K562 (cell line): ENCODE measurements at regions not wholly inside any gene's neighbourhood (a gene's known extent, or its start where the extent isn't known, plus 50 kb on each side); places are given as distances from the start of the nearest gene placed in this dataset.

ENCODE experiments used
- CHD4 ChIP-seq: fragments of 200-600 bp; sonication (generic); IDR thresholded peaks from 3 replicates; pipeline ENCODE4 v1.6.1; 2012; ENCODE audit warnings: low read depth, mild to moderate bottlenecking, mixed read lengths, low read length, inconsistent platforms; ENCODE audit not compliant: insufficient read depth, insufficient replicate concordance, poor library complexity, severe bottlenecking
- CTCF ChIP-seq, 3 experiments: IDR thresholded peaks in 2 of 3; conservative IDR thresholded peaks in 1 of 3; 2 replicates each; pipeline ENCODE4 v1.5.1; 2011 to 2012; ENCODE audit warnings: low read length in 3 of 3, mild to moderate bottlenecking in 3 of 3, control low read depth in 2 of 3, improper control_type of control experiment in 1 of 3, inconsistent platforms in 1 of 3, low read depth in 1 of 3, mixed read lengths in 1 of 3, moderate library complexity in 1 of 3; ENCODE audit not compliant: insufficient read depth in 2 of 3
- CUX1 ChIP-seq: fragments of 200-800 bp; sonication (Bioruptor generic); IDR thresholded peaks from 2 replicates; pipeline ENCODE4 v1.6.1; 2016; ENCODE audit warnings: missing genetic modification characterization, missing compliant biosample characterization
- E2F5 ChIP-seq: sonication (generic); formaldehyde crosslinking; IDR thresholded peaks from 2 replicates; pipeline ENCODE4 v1.8.0; 2022; ENCODE audit warnings: mild to moderate bottlenecking, missing genetic modification reagents
- EZH2 ChIP-seq: IDR thresholded peaks from 2 replicates; pipeline ENCODE4 v1.6.1; 2012; ENCODE audit warnings: low read depth, mild to moderate bottlenecking, inconsistent platforms, low read length, borderline replicate concordance
- PCBP1 ChIP-seq: fragments of 200-400 bp; formaldehyde crosslinking; IDR thresholded peaks from 2 replicates; pipeline ENCODE4 v1.6.1; 2018; ENCODE audit warnings: mild to moderate bottlenecking, low read depth, low read length; ENCODE audit not compliant: poor library complexity, severe bottlenecking
- POLR2AphosphoS5 ChIP-seq: IDR thresholded peaks from 2 replicates; pipeline ENCODE4 v1.6.1; 2011; ENCODE audit warnings: mild to moderate bottlenecking, low read depth, low read length, moderate library complexity; ENCODE audit not compliant: control insufficient read depth, insufficient read depth
- SIX5 ChIP-seq, 2 experiments: IDR thresholded peaks; 2 replicates each; pipeline ENCODE4 v1.6.1; 2011; ENCODE audit warnings: low read length in 2 of 2, borderline replicate concordance in 1 of 2, low read depth in 1 of 2, mild to moderate bottlenecking in 1 of 2, moderate library complexity in 1 of 2; ENCODE audit not compliant: insufficient read depth in 1 of 2
- TARDBP ChIP-seq: fragments of 450-650 bp; IDR thresholded peaks from 2 replicates; pipeline ENCODE4 v1.6.1; 2016
- ZFX ChIP-seq: sonication (generic); formaldehyde crosslinking; IDR thresholded peaks from 2 replicates; pipeline ENCODE4 v1.8.0; 2022; ENCODE audit warnings: mild to moderate bottlenecking, missing genetic modification reagents, moderate library complexity
- ZNF639 ChIP-seq, 2 experiments: fragments of 200-800 bp in 1 of 2; sonication (Bioruptor generic) in 1 of 2; sonication (generic) in 1 of 2; formaldehyde crosslinking in 1 of 2; IDR thresholded peaks in 1 of 2; conservative IDR thresholded peaks in 1 of 2; 2 replicates each; pipeline versions ENCODE4 v1.5.0 to v1.6.1; 2016 to 2020; ENCODE audit warnings: missing compliant biosample characterization in 1 of 2, missing genetic modification characterization in 1 of 2, missing genetic modification reagents in 1 of 2

GRCh38 chr1:29416267-29417146 lies 180.2 kb downstream of the PTPRU start:
- TF ChIP-seq E2F5 (CRISPR knock-in tag): no peak
- TF ChIP-seq TARDBP: no peak
- no peak for TF ChIP-seq CTCF (IDR thresholded peaks at IDR 0.05 in 2 of 3, conservative IDR thresholded peaks at IDR 0.05 in 1 of 3; ENCODE audit: insufficient read depth in 2 of 3, low read depth in 1 of 3, low read length in 3 of 3)
- TF ChIP-seq ZFX: no peak
- no peak for TF ChIP-seq PCBP1
- no peak for TF ChIP-seq CUX1 (CRISPR knock-in tag)
- no peak for TF ChIP-seq CHD4
- no peak for TF ChIP-seq POLR2AphosphoS5
- no peak for TF ChIP-seq SIX5 (IDR thresholded peaks at IDR 0.05; ENCODE audit: borderline replicate concordance in 1 of 2, insufficient read depth in 1 of 2, low read depth in 1 of 2, low read length in 2 of 2)
- TF ChIP-seq EZH2: no peak
- no peak for TF ChIP-seq ZNF639 (CRISPR knock-in tag; conservative IDR thresholded peaks at IDR 0.05 in 1 of 2, IDR thresholded peaks at IDR 0.05 in 1 of 2)
